Epithelial cell of proximal tubule (primary cell): ENCODE measurements at regions not wholly inside any gene's neighbourhood (a gene's known extent, or its start where the extent isn't known, plus 50 kb on each side); places are given as distances from the start of the nearest gene placed in this dataset.
A peak's percentile ranks its signal among the peaks of the same experiment; 100 is the strongest.

Experiments
- DNase-seq: peaks from one replicate; pipeline ENCODE4 v3.0.0-alpha.2; 2011; ENCODE audit warnings: low read depth
- H3K4me3 ChIP-seq: 2 replicates; pipeline ENCODE4 v1.5.1; 2011; ENCODE audit warnings: low read depth, mild to moderate bottlenecking, low read length
- TF ChIP-seq, protein P1 (sequence below): conservative IDR thresholded peaks from 2 replicates; pipeline ENCODE4 v1.5.1; 2012; ENCODE audit warnings: low read depth, mild to moderate bottlenecking, low read length

DNA sequence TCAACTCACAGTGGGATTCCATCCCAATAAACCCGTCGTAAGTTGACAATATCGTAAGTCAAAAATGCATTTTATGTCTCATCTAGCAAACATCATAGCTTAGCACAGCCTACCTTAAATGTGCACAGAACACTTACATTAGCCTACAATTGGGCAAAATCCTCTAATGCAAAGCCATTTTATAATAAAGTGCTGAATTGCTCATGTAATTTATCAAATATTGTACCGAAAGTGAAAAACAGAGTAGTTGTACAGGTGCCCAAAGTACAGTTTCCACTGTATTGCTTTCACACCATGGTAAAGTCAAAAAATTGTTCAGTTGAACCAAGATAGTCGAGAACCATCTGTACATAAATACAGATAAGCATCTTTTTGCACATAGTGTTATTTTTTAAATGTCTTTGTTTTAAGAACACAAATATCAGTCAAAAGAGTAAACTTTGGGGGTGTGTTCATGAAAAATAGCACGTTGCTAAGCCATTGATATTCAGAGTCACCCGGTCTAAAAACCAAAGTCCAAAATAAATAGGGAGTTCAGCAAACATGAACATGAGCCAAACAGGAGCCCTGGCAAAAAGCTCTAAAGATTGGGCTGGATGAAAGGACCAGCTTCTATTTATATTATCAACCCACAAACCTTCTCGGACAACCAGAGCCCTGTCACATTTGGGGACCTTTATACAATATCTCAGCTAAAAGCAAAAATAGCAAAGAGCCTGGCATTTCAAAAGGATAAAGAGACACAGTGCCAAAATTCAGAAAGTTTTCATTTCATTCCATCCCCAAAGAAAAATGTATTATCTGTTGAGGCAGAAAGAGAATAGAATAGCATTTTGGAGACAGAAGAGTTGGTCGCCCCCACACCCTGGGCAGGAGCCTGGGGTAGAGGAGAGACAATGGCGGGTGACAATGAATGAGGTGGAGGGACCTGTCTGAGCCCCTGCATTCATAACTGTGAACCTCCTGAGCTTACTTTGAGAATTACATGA, 105.9 kb upstream of the SH3BP4 start:
- H3K4me3 ChIP-seq = no peak overlapping the region
- no peak for DNase-seq
- TF ChIP-seq, protein P1, sequence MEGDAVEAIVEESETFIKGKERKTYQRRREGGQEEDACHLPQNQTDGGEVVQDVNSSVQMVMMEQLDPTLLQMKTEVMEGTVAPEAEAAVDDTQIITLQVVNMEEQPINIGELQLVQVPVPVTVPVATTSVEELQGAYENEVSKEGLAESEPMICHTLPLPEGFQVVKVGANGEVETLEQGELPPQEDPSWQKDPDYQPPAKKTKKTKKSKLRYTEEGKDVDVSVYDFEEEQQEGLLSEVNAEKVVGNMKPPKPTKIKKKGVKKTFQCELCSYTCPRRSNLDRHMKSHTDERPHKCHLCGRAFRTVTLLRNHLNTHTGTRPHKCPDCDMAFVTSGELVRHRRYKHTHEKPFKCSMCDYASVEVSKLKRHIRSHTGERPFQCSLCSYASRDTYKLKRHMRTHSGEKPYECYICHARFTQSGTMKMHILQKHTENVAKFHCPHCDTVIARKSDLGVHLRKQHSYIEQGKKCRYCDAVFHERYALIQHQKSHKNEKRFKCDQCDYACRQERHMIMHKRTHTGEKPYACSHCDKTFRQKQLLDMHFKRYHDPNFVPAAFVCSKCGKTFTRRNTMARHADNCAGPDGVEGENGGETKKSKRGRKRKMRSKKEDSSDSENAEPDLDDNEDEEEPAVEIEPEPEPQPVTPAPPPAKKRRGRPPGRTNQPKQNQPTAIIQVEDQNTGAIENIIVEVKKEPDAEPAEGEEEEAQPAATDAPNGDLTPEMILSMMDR = no peak

DNA sequence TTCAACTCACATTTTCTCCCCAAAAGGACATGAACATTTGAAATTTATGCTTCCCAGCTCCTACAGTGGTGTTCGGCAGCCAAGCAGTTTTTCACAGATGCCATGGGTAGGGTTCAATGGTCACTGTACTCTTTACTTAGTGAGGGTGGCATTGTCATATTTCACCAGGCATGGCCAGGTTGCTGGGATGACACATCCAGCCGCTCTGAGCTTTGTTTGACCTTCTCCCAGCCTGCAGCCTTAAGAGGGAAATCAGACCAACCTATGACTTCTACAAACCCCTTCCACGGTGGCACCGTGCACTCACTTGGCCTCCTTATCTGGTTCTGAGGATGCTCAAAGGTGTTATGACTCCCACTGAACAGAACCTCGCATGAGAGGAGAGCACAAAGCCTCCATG, 108.4 kb upstream of the SH3BP4 start:
- DNase-seq = no peak
- H3K4me3 ChIP-seq = no peak overlapping the region
- TF ChIP-seq, protein P1 = no peak

DNA sequence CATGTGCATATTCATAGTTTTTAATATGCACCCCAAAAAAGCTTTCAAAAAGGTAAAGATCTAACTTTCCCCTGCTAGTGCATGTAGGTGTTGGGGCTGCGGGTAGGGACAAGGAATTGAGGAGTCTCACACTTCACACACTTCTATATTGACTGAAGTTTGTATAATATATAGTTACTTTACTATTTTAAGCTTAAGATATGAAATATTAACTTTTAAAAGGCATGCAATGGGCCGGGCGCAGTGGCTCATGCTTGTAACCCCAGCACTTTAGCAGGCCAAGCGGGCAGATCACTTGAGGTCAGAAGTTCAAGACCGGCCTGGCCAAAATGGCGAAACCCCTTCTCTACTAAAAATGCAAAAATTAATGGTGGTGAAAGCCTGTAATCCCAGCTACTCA, 109.1 kb upstream of the SH3BP4 start:
- DNase-seq = no peak
- TF ChIP-seq, protein P1 = no peak

DNA sequence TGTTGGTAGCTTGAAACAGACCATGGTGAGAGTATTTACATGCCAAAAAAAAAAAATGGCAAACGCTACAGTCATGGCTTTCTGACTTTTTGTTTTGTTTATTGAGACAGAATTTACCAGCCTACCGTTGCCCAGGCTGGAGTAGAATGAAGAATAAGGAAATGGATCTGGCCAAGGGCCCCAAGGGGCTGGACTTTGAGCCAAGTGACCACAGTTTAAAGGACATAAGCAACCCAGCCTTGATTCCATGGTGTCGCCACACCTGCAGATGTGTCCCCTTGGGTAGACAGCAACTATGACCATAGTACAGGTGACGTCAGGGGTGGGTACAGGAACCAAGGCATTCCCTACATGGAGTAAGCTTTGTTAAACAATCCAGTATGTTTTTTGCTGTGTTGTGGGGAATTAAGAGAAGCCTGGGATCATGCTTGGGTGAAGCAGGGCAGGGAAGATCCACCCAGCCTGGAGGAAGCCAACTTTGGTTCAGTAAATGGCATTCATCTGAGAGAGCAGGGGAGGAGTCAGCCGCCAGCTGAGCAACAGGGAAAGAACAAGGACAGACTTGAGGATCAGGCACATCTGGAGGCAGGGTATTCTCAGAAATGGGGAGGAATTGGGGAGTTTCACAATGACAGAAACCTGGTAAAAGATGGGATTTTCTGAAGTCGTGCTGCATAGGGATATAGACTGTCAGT, 110.3 kb upstream of the SH3BP4 start:
- TF ChIP-seq, protein P1 = no peak
- no peak overlapping the region for H3K4me3 ChIP-seq
- no peak for DNase-seq

More for the DNA sequence above, 109.1 kb upstream of the SH3BP4 start:
- no peak overlapping the region for H3K4me3 ChIP-seq

DNA sequence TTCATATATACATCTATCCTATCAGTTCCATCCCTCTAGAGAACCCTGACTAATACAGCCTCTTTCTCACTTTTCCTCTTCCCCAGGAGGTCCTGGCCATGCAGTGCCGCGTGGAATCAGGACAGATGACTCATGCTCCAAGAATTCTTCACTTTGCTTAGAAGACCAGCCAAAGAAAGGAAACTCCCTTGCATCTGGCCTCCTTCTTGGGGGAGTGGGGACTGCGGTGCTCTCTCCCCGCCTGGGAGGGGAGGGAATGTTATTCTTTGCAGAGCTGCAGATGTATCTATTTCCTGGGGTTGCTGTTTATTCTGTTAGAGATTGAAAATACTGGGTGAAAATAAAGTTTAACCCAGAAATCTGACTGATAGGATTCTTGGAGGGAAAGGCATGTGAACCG, 111.5 kb upstream of the SH3BP4 start:
- TF ChIP-seq, protein P1 = no peak
- peak; percentile 88 for DNase-seq
- H3K4me3 ChIP-seq = no peak overlapping the region

DNA sequence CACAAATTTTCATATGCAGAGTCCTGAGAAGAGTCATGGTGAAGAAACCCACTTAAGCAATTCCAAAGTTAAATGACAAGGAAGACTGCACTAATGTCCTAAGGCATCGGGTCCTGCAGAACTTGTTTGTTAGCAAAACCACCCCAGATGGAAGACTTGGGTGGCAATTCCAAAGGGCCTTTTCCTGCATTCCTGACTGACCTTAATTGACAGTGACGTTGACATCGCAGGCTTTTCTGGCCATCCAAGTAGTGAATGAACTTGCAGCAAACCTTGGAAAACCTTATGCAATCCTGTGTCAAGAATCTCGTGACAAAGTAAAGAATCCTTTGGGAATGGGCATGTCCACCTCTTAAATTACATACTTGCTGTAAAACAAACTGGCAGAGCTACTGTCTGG, 112.5 kb upstream of the SH3BP4 start:
- TF ChIP-seq, protein P1 = no peak
- no peak overlapping the region for H3K4me3 ChIP-seq
- DNase-seq = no peak

DNA sequence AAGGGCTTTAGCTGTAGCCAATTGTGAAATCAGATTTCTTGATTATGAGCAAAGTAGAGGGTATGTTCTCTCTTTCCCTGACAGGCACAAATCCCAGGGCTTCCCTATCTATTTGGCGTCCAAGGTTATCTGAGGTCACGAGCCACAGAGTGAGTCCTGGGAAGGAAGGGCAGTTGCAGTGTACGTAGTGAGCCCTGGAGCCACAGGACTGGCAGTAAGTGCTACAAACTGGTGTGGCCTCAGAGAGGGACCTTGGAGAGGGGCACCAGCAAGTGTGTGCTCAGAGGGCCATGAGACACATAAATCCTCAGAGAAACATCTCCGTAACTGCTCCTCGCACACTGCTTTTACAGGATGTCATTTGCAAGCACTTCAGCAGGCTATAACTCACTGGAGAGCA, 115.5 kb upstream of the SH3BP4 start:
- DNase-seq = no peak
- no peak overlapping the region for H3K4me3 ChIP-seq
- TF ChIP-seq, protein P1 = no peak
